K562 (cell line): ENCODE measurements at regions not wholly inside any gene's neighbourhood (a gene's known extent, or its start where the extent isn't known, plus 50 kb on each side); places are given as distances from the start of the nearest gene placed in this dataset.

Experiments used
- ATAC-seq: fragments of 200-7000 bp; cut with Tn5 transposase; 3 replicates; pipeline ENCODE4 v1.9.1; 2020; ENCODE audit warnings: moderate library complexity
- BruUV-seq: library from RNA; stranded (reverse); fragments of 400-500 nt; replicated peaks from 2 replicates; lab custom pipeline; 2021; lab: Mats Ljungman, UMichigan
- CTCF ChIA-PET: fragments of 300-600 bp; formaldehyde crosslinking; extraction: SDS; loops from one replicate; lab custom pipeline; 2021; ENCODE audit warnings: low intra/inter-chr PET ratio; lab: Yijun Ruan, JAX
- POLR2A ChIA-PET: fragments of 300-600, 350-650 bp; sonication (Branson Sonifier 250); formaldehyde crosslinking; extraction: SDS; loops from one replicate; lab custom pipeline; 2021; ENCODE audit warnings: antibody characterized with exemption, inconsistent platforms; lab: Yijun Ruan, JAX
- DNase-seq, 4 experiments: peaks; one replicate each; pipeline versions ENCODE4 v3.0.0 to v3.0.0-alpha.2; 2011 to 2018; ENCODE audit warnings: low spot score in 3 of 4, mixed read lengths in 3 of 4; ENCODE audit errors: extremely low read depth in 1 of 4
- FAIRE-seq: peaks from 2 replicates; lab custom pipeline; 2011; peaks lifted over from hg19 to GRCh38; lab: Jason Lieb, UNC
- H2AFZ ChIP-seq: 2 replicates; pipeline ENCODE4 v1.6.0; 2011; ENCODE audit warnings: low read depth, low read length, control low read depth, inconsistent platforms
- H3K27ac ChIP-seq: fragments of 200-600 bp; 3 replicates; pipeline ENCODE4 v1.8.0; 2011; ENCODE audit warnings: low read depth, mild to moderate bottlenecking, control low read depth, inconsistent platforms, low read length, moderate library complexity, mixed read lengths; ENCODE audit errors: extremely low read depth
- H3K27me3 ChIP-seq, 2 experiments: fragments of 300-600 bp in 1 of 2; 2 replicates in 1 of 2; 3 replicates in 1 of 2; pipeline versions ENCODE4 v1.6.0 to v1.8.0; 2011; ENCODE audit warnings: inconsistent platforms in 2 of 2, low read length in 2 of 2, mild to moderate bottlenecking in 1 of 2, mixed read lengths in 1 of 2, moderate library complexity in 1 of 2; ENCODE audit not compliant: control insufficient read depth in 2 of 2, insufficient read depth in 2 of 2
- H3K36me3 ChIP-seq: fragments of 300-600 bp; 3 replicates; pipeline ENCODE4 v1.8.0; 2011; ENCODE audit warnings: mild to moderate bottlenecking, low read length, inconsistent platforms; ENCODE audit not compliant: control insufficient read depth, insufficient read depth
- H3K4me1 ChIP-seq, 2 experiments: fragments of 200-600 bp in 1 of 2; replicated peaks in 1 of 2; 2 replicates in 1 of 2; 3 replicates in 1 of 2; pipeline versions ENCODE4 v1.5.1 to v1.8.0; 2011; ENCODE audit warnings: inconsistent platforms in 2 of 2, low read length in 2 of 2, mild to moderate bottlenecking in 1 of 2, mixed read lengths in 1 of 2, moderate library complexity in 1 of 2; ENCODE audit not compliant: control insufficient read depth in 2 of 2, insufficient read depth in 2 of 2
- H3K4me2 ChIP-seq: 2 replicates; pipeline ENCODE4 v1.6.1; 2011; ENCODE audit warnings: low read length, control low read depth, inconsistent platforms, mixed read lengths; ENCODE audit not compliant: insufficient read depth
- H3K4me3 ChIP-seq: fragments of 200-600 bp; sonication (generic), shearing (Covaris generic); 2 replicates; pipeline ENCODE4 v1.5.1; 2016; ENCODE audit warnings: control low read depth, inconsistent platforms
- H3K79me2 ChIP-seq: fragments of 200-600 bp; 3 replicates; pipeline ENCODE4 v1.8.0; 2011; ENCODE audit warnings: low read length, inconsistent platforms; ENCODE audit not compliant: control insufficient read depth, insufficient read depth
- H3K9ac ChIP-seq, 2 experiments: 2 replicates each; pipeline versions ENCODE4 v1.6.0 to v1.6.1; 2011; ENCODE audit warnings: low read depth in 2 of 2, low read length in 2 of 2, control low read depth in 1 of 2, inconsistent platforms in 1 of 2, mild to moderate bottlenecking in 1 of 2, mixed read lengths in 1 of 2; ENCODE audit not compliant: insufficient read depth in 1 of 2
- H3K9me1 ChIP-seq: one replicate; pipeline ENCODE4 v1.6.0; 2011; ENCODE audit warnings: inconsistent platforms, mild to moderate bottlenecking, low read length, moderate library complexity; ENCODE audit not compliant: control insufficient read depth, insufficient read depth
- H3K9me3 ChIP-seq: replicated peaks from 2 replicates; pipeline ENCODE4 v1.5.1; 2011; ENCODE audit warnings: low read depth, low read length, inconsistent platforms; ENCODE audit not compliant: control insufficient read depth, insufficient read depth
- H4K20me1 ChIP-seq: replicated peaks from 2 replicates; pipeline ENCODE4 v1.6.1; 2011; ENCODE audit warnings: low read length, inconsistent platforms, mixed read lengths; ENCODE audit not compliant: control insufficient read depth, insufficient read depth
- CEBPZ ChIP-seq: fragments of 150-350 bp; IDR thresholded peaks from 2 replicates; pipeline ENCODE4 v1.6.1; 2014; ENCODE audit warnings: low read depth, mild to moderate bottlenecking, low read length, borderline replicate concordance
- HCFC1 ChIP-seq: IDR thresholded peaks from 2 replicates; pipeline ENCODE4 v1.6.1; 2012; ENCODE audit warnings: low read depth, low read length, improper control_type of control experiment
- HDGF ChIP-seq: fragments of 450-650 bp; IDR thresholded peaks from 2 replicates; pipeline ENCODE4 v1.6.1; 2016
- ILK ChIP-seq: fragments of 450-650 bp; IDR thresholded peaks from 2 replicates; pipeline ENCODE4 v1.6.1; 2016; ENCODE audit warnings: missing genetic modification characterization, low read depth, mild to moderate bottlenecking, missing compliant biosample characterization, moderate library complexity, borderline replicate concordance
- LCOR ChIP-seq: sonication (generic); formaldehyde crosslinking; IDR thresholded peaks from 2 replicates; pipeline ENCODE4 v1.8.0; 2022; ENCODE audit warnings: mild to moderate bottlenecking, missing genetic modification reagents
- STAG1 ChIP-seq: sonication (generic); formaldehyde crosslinking; IDR thresholded peaks from 2 replicates; pipeline ENCODE4 v1.5.0; 2020; ENCODE audit warnings: missing genetic modification reagents, borderline replicate concordance
- TCF3 ChIP-seq: sonication (generic); formaldehyde crosslinking; IDR thresholded peaks from 2 replicates; pipeline ENCODE4 v1.4.0; 2020; ENCODE audit warnings: mild to moderate bottlenecking, missing genetic modification reagents
- ZBTB12 ChIP-seq: fragments of 250-450 bp; sonication (Bioruptor Pico); IDR thresholded peaks from 2 replicates; pipeline ENCODE4 v1.4.0; 2020
- ZC3H11A ChIP-seq: IDR thresholded peaks from 2 replicates; pipeline ENCODE4 v1.6.1; 2012; ENCODE audit warnings: low read depth, low read length, improper control_type of control experiment
- ZNF121 ChIP-seq: sonication (generic); formaldehyde crosslinking; conservative IDR thresholded peaks from 2 replicates; pipeline ENCODE4 v1.8.0; 2022; ENCODE audit warnings: missing genetic modification reagents
- WGBS: fragments of 100-300 bp; shearing (Covaris generic); methylation state at CpG from one replicate; pipeline ENCODE4 v1.1.6; 2016; ENCODE audit warnings: low coverage, mixed read lengths; ENCODE audit not compliant: insufficient coverage; ENCODE audit errors: missing lambda C conversion rate; 5-methylcytosine and 5-hydroxymethylcytosine counted together
- in situ Hi-C: fragments of 300-500 bp; cut with MboI; formaldehyde crosslinking; loops from 4 replicates; pipeline ENCODE4 v1.15.0; 2018; ENCODE audit warnings: inconsistent platforms, mixed read lengths
- intact Hi-C: fragments of 100-400 bp; cut with micrococcal nuclease; formaldehyde crosslinking; loops from 2 replicates; pipeline ENCODE4 v1.14.2; 2022
- TF ChIP-seq, protein P1 (sequence below): fragments of 450-650 bp; IDR thresholded peaks from 2 replicates; pipeline ENCODE4 v1.6.1; 2018; ENCODE audit warnings: mild to moderate bottlenecking, low read depth; ENCODE audit not compliant: partially characterized antibody

DNA sequence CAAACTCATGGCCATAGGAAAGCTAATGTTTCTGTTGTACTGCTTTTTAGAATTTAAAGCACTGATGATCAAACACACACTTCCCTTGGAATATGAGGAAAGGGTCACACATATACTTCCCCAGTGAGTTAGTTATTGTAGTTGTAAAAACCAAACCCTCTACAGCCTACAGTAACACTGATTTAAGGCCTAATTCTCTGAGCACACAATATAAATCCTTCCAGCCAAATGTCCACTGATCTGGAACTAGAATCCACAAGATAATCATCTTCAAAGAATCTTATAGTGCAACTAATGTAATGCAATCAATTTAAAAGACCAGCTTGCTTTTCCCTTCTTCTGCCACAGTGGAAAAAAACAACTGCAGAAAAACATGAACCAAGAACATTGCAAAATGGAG lies 219.3 kb downstream of the CAAP1 start (continued):
- no peak for TF ChIP-seq ZBTB12

DNA sequence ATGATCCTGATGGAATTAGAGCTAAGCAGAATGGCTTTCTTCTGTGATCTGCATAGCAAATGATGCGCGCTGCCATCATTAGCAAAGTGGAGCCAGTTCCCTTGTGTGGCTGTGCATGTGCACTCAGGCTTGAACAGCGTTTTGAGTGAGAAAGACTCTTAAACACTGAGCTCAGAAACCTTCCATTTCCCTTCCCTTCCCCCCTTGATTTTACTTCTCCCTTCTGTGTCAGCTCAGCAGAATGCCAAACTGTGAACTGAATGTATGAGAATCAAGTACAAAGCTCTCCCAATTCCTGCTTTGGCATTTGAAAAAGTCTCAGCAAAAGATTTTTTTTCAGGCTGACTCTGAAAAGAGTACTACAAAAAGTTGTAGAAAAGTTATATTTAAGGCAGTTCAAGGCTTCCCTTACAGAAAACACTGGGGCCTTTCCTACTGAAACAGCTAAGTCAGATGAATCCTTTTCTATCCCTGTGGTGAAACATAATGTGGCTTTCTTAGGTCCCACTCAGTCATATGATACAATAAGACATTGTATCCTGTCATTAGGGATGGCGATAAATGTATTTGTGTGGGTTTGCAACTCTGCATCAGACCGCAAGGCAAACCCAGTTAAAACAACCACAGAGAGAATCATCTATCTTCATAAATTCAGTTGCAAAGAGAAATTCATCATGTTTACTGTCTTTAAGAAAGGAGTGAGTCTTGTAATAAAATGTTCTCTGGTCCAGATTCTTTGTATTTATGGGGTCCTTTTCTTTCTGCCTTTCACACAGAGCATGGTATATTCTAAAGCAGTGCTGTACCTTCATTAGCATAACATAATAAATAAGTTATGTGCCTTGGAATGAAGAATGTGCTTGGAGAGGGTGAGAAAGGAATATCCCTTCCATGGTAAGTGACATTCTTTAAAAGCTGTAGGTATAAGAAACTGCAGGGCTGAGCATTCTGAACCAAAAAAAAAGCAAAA lies 222.6 kb downstream of the CAAP1 start:
- Histone ChIP-seq H3K9ac (no peak overlapping the region), H4K20me1 (no peaks in the 10 kb centered on the region), H3K27me3 (no peaks in the 10 kb centered on the region), H2AFZ (no peak overlapping the region), H3K79me2 (no peaks in the 10 kb centered on the region), H3K4me3 (no peak overlapping the region), H3K4me1 (no peaks in the 10 kb centered on the region)
- no peak for DNase-seq
- no TSS peak for BruUV-seq
- POLR2A ChIA-PET: no interaction called here
- no peak for ATAC-seq
- TF ChIP-seq ZC3H11A: no peak
- no peak for TF ChIP-seq ILK (tag)
- TF ChIP-seq, protein P1, sequence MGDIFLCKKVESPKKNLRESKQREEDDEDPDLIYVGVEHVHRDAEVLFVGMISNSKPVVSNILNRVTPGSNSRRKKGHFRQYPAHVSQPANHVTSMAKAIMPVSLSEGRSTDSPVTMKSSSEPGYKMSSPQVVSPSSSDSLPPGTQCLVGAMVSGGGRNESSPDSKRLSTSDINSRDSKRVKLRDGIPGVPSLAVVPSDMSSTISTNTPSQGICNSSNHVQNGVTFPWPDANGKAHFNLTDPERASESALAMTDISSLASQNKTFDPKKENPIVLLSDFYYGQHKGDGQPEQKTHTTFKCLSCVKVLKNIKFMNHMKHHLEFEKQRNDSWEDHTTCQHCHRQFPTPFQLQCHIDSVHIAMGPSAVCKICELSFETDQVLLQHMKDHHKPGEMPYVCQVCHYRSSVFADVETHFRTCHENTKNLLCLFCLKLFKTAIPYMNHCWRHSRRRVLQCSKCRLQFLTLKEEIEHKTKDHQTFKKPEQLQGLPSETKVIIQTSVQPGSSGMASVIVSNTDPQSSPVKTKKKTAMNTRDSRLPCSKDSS: no peak
- no peak for TF ChIP-seq HCFC1
- TF ChIP-seq STAG1 (CRISPR knock-in tag): no peak
- TF ChIP-seq CEBPZ: no peak
- no peak for TF ChIP-seq LCOR (CRISPR knock-in tag)
- TF ChIP-seq ZNF121: no peak
- no peak for TF ChIP-seq TCF3 (CRISPR knock-in tag)
- TF ChIP-seq HDGF: no peak
- TF ChIP-seq, all 486 proteins: peak for 0
- no peak overlapping the region for H3K27ac ChIP-seq
- H3K9me1 ChIP-seq: no peaks in the 10 kb centered on the region
- no peak overlapping the region for H3K4me2 ChIP-seq
- CTCF ChIA-PET: no interaction called here
- intact Hi-C loops: no loop called here
- H3K9me3 ChIP-seq: no peaks in the 10 kb centered on the region
- no peak for FAIRE-seq
- no peaks in the 10 kb centered on the region for H3K36me3 ChIP-seq
- in situ Hi-C loops: no loop called here
- WGBS: 0% methylated on average over 3 of the region's 5 CpGs
